GM18507 (cell line): ENCODE measurements at regions not wholly inside any gene's neighbourhood (a gene's known extent, or its start where the extent isn't known, plus 50 kb on each side); places are given as distances from the start of the nearest gene placed in this dataset.

Experiments used
- DNase-seq: peaks from one replicate; pipeline ENCODE4 v3.0.0; 2011; ENCODE audit warnings: low read depth; ENCODE audit not compliant: insufficient read length; ENCODE audit errors: extremely low spot score
- FAIRE-seq: peaks from 2 replicates; lab custom pipeline; 2011; peaks lifted over from hg19 to GRCh38; lab: Jason Lieb, UNC

DNA sequence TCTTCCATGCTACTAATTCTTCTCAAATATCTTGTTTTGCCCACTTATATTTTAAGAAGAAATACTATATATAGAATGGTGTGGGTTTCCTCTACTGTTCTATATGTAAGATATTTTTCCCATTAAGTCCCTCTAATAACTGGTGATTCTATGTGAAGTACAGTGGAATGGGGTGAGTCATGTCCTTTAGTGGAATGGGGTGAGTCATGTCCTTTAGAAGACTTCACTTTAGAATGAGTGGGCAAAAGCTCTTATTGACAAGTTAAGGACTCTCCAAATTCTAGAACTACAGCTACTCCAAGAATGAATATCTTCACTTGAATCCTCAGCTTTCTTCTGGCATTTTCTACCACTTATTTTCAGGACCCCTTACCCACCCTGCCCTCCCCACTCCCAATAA lies 349.9 kb downstream of the ETNK1 start:
- DNase-seq (no peak), FAIRE-seq (no peak)

DNA sequence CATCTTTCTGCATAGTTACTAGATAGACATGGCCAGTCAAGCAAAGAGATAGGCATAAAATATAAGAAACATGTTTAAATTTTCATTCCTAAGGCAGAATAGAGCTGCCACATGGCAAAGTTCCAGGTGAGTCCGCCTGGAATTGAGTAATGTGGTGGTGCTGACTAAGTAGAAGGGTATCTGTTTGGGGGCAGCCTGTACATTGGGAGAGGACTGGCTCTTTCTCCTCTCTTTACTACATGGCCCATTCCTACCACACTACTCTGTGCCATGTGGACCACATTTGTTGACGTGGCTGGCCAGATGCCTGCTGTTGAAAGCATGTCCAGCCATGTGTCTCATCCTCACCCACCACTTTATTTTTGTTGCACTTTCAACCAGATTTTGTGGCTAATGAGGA lies 354.0 kb downstream of the ETNK1 start:
- FAIRE-seq (no peak), DNase-seq (no peak)

DNA sequence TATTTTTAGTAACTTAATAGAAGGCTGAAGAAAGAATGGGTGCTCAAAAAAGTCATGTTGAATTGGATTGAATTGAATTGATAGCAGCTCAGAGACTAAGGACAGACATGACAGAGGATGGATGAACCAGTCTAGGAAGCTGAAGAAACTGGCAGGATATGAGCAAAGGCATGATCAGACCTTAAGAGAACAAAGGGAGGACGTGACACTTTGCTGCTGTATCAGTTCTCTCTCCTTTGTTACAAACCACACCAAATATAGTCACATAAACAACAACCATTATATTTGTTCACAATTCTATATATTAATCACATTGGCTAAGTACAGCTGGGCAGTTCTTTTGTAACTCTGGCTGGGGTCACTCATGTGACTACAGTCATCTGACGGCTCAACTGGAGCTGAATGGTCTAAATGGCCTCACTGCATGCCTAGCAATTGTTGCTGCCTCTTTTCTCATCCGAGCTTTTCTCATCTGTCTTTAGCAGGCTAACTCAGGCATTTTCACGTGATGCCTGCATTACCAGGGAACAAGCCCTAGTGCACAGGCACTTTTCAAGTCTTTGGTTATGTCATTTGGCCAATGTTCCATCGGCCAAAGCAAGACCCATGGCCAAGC lies 355.0 kb downstream of the ETNK1 start:
- FAIRE-seq, result no peak
- no peak for DNase-seq

DNA sequence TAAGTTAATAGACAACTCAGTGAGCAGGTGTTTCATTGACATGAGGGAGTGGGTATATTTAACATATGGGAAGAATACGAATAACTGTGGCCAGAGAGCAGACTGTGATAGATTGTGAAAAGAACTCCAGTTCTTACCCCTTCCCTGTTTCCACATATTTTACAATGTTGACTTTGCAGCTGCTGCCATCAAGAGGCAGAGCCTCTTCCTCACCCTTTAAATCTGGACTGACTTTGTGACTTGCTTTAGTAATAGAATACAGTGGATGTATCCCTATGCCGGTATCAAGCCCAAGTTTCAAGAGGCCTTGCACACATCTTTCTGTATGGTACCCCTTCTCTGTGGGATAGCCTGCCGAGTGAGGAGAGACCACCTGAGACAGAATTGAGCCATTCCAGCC lies 356.7 kb downstream of the ETNK1 start:
- DNase-seq, result no peak
- no peak for FAIRE-seq

DNA sequence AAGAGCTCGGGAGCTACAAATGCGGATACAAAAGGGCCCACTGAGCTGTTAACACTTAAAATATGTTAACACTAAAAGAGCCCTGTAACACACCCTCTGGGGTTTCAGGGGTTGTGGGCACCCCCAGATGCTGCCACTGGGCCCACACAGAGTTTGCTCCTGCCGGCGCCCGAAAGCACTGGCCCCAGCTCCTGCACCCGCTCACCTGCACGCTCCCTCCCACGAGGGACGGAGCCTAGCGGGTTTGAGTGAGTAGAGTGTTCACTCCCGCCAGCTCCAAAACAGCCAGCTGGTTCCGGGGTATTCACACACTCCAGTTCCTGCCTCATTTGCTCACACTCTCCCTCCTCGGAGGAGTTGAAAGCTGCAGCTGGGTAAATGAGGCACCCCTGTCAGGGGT lies 357.7 kb downstream of the ETNK1 start:
- DNase-seq, result no peak
- no peak for FAIRE-seq

DNA sequence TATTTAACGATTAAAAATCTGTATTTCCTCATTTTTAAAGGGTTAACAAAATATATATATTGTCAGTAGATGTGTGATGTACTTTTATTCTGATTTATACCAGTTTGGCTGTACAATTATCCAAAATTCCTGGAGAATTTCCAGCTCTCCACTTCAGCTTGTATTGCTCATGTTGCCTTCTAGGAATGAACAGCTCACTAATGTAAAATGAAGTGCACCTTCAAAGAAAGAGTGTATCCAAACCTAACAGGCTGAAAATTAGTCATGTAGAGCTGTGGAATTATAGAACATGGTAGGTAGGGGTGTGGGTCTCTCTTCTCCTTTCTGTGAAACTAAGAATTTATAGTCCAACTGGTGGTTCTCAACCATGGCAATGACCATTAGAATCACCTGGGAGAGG lies 362.0 kb downstream of the ETNK1 start:
- no peak for FAIRE-seq
- DNase-seq, result no peak

DNA sequence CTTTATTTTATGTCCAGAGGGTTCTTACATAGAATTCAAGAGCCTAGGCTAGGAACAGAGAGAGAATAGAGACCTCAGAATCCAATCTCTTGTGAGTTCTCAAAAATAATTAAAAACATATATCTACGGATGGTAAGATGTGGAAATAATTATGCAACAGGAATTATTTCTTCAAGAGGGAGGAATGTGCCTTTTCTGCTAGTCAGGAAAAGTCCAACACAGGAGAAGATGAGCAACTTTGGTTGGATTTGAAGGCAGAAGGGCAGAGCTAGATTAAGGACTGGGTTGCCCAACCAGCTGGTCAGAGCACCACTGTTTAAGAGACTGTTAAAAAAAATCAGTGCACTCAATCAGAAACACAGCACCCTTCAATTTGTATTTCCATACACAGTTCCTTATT lies 365.5 kb downstream of the ETNK1 start:
- no peak for DNase-seq
- FAIRE-seq, result no peak

DNA sequence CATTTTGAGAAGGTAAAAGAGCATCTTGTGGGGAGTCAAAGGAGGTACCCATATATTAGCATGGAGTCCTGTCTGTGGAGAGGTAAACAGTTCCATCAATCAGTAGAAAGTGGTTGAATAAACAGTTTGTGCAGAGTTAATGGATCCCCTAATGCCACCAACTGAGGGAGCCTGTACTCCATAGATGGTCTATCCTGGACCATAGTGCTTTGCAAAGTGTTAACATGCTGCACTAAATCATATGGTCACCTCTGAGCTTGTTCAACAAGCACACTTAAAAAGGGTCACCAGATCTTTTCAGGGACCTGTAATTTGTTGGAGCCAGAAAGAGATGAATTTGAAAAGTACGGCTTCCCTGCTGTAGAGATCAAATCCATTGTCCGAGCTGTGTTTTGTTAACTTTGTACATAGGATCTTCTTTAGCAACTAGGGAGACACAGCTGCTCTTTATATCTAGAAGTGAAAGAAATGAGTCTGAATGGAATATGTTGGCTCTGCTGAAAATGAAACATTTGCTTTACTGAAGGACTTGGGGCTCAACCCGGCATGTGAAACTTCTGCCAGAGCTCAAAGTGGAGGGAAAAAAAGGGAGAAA lies 366.4 kb downstream of the ETNK1 start:
- DNase-seq (no peak), FAIRE-seq (no peak)

DNA sequence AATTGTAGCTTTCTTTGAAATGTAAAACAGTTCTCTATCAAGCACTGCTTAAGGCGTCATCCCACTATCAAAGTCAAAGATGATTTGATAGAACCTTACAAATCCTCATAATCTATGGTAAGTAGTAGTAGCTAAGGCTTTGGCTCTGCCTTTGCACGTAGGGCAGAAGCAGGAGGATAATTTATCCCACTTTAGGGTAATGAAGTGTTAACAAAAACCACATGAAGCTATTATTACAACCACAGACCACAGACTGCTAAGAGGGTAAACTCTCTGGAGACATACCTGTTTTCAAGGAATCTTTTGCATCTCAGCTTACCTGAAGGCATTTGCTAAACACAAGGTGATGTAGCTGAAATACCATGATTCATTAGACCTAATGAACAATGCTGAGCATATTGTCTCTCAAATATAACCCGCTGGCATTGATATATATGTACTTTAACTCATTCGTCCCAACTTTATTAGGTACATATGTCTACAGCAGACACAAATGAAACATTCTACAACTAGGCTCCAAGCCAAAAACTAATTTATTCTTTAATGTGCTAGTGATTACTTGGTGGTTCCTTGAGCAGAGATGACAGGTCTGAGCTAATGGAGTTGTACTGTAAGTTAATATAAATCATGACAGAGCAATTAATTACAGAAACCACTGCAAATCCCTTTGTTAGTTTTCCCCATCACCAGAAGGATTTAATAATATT lies 368.8 kb downstream of the ETNK1 start:
- DNase-seq, result no peak
- no peak for FAIRE-seq

DNA sequence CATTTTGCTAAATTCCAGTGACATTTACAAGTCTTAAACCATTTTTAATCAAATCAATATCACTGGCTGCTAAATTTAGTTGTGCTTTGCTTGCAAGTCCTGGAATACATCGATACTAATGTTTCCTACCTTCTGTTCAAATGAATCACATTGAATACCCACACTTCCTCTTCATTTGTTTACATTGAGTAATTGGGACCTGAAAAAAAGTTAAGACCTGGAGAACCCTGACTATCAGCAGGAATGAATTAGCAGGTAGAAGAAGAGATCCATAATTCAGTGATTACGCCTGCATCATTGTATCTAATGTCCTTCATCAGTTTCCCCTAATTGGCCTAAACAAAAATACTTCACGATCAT lies 369.3 kb downstream of the ETNK1 start:
- DNase-seq, result no peak
- no peak for FAIRE-seq

DNA sequence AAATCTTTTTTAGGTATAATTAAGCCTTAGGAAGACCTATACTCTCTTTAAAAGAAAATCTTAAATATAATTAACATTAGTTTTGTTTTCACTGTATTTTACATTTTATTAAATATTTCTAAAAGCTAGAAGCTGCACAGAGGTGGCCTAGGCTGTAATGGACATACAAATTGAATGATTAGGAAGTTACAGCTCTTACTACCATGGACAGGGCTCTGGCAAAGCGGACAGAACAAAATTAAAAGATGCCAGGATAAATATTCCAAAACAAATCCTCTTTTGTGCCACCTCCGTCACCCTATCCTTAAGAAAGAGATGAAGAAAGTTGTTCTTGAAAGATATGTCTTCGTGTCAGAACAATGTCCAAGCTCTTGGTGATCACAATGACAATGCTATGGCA lies 376.5 kb downstream of the ETNK1 start:
- FAIRE-seq, result no peak
- DNase-seq, result no peak

DNA sequence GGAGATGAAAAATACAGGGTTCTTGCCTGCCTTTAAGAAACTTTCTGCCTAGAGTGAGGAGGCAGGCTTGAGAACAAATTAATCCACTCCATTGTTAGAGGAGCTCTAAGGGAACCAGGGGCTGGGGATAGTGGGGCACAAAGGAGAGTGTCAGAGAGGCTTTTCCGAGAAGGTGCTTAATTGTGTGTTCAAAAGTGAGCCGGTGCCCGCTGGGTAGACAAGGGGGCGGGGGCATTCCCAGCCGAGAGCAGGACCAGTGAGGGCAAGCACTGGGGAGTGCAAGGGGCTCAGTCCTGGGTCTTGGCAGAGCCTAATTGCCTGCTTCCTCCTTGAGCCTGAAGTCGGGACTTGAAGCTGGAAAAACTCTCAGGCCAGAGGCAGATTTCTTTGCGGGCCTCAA lies 377.4 kb downstream of the ETNK1 start:
- FAIRE-seq (no peak), DNase-seq (no peak)

DNA sequence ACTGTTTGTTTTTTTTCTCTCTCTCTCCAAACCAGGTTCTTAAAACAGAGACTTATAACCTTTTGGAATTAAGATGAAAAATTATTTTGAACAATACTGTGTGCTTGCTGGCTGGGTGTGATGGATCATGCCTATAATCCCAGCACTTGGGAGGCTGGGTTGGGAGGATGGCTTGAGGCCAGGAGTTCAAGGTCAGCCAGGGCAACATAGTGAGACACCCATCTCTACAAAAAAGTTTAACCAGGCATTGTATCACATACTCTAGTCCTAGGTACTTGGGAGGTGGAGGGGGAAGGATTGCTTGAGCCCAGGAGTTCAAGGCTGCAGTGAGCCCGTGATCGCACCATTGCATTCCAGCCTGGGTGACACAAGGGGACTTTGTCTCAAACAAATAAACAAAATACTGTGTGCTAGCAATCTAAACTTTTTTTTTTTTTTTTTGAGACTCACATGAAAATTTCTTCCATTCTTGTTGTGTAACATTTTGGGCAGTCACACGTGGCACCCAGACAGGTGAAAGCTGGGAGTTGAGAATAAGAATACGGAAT lies 379.6 kb downstream of the ETNK1 start:
- DNase-seq (no peak), FAIRE-seq (no peak)

DNA sequence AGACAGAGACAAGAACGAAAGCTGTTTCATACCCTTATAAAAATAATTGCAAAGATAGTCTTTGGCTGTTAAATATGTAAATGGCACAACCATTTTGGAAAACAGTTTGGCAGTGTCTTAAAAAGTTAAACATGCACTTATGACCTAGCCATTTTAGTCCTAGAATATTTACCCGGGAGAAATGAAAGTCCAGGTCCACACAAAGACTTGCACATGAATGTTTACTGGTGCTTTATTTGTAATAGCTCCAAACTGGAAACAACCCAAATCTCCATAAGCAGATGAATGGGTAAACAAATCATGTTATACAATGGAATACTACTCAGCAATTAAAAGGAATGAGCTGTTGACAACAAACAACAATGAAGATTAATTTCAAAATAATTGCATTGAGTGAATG lies 380.4 kb downstream of the ETNK1 start:
- no peak for DNase-seq
- FAIRE-seq, result no peak

DNA sequence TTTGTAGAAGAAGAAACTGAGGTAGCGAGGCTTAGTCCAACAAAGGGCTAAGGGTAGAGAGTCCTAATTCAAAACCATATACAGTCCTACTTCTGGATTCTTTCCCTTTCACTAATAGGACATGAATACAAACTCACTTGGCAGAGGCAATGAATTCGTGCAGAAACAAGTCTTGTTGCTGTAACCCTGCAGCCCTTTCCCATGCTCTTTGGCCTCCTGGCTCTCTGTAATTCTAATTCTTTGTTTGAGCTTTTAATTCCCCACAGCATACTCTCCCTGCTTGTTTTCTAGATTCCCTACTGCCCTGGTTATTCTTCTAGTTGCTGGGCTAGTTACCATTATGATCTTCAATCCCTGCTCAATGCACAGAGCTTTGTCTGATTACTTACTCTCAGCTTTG lies 381.4 kb downstream of the ETNK1 start:
- DNase-seq (no peak), FAIRE-seq (no peak)

DNA sequence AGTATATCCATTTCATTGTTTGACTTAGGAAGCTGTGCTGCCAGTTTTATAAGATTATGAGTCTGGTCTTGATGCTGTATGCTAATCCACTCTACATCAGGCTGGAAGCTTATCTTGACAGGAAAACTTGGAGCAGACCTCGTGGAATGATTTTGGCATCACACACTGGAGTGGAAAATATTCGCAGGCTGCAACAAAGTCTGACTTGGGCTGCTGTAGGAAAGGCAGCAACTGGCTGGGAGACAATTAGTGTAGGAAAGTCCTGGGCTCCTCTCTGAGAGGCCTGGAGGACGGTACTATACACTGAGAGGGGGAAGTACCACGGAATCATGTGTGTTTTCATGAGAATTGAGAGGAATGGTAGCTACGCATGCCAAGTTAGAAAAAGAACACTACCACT lies 383.7 kb downstream of the ETNK1 start:
- DNase-seq (no peak), FAIRE-seq (no peak)

DNA sequence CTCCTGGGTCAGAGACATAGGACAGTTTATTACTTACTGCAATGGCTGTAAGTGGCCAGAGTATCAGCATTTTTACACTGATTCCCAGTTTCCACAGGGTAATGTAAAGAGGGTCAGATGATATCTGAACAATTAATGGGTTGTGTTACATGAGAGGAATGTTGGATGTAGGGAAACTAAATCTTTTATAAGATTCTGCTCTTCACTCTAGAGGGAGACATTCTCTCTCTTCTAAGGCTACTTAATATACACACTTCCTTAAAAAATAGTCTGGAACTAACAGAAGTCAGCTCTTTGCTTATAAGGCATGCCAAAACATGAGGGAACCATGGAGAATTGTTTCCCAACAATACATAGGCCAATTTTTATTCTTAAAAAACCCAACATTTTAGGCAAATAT lies 389.8 kb downstream of the ETNK1 start:
- FAIRE-seq (no peak), DNase-seq (no peak)

DNA sequence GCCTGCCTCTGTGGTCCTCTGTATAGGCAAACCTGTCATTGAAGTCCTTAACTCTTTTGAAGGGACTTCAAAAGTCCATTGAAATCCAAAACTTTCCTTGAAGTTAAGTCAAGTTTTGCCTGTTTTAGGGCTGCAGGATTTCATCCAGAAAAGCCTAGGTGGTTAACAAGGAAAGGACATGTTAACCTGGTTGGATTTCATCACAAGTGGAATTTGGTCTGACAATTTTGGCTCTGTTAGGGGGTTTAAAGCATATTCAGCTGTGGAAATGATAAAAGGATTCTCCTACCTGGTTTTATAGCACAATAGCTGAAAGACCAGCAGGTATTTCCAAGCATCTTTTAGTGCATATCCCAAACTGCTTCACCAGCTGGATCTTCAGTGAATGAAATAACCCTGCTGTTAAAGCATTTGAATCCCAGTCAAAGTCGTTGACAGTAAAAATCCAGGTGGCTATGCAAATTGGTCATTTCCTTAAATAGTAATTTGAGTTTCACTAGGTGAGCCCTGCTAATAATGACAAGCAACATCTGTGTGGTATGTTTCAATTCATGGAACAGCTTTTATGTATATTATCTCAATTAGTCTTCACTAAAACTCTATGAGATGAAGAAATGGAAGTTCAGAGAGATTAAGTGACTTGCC lies 400.5 kb downstream of the ETNK1 start:
- FAIRE-seq (no peak), DNase-seq (no peak)

DNA sequence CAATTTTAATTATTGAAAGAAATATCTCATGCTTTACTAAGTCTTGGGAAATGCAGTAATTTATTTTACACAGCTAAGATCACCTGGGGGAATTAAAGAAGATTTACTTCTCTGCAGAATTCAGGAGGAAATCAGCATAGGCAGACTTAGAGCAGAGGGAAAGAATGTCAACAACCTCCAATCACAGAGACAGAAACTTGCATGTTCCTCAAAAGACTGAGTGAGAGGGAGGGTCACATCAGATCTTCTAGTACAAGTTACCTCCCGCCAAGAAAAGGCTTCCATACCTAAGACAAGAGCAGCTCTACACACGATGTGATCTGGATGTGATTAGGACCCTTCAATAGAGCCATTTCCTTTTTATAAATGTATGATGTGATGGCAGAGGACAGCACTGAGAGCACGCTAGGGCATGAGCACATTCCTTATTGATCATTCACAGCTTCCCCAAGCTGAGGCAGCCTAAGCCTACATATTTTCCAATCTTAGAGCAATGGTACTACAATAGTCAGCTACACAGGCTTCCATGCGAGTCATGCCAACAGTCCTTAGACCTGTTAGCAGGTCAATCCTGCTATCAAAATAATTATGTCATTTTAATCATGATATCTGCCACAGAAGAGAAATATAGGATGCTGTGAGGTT lies 403.3 kb downstream of the ETNK1 start:
- FAIRE-seq, result no peak
- no peak for DNase-seq

DNA sequence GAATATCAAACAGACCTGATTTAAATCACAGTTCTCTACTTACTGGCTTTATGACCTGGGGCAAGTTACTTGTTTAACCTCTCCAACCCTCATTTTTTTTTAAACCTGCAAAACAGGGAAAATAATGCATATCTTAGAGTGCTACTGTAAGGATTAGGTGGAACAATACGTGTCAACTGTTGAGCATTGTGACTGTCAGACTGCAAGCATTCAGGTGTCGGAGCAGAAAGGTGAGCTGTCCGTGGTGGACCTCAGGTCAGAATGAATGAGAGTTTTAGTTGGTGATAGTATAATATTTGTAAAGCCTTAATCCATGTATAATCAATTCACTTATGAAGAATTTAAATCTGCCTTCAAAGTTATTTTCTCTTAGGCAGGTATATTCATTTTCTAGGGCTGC lies 404.2 kb downstream of the ETNK1 start:
- no peak for FAIRE-seq
- DNase-seq, result no peak
